Suprapubic skin (tissue), 3 donors: ENCODE measurements at regions not wholly inside any gene's neighbourhood (a gene's known extent, or its start where the extent isn't known, plus 50 kb on each side); places are given as distances from the start of the nearest gene placed in this dataset.

ENCODE experiments used
- POLR2A ChIP-seq, 2 donors: fragments of 450-650 bp; IDR thresholded peaks; one replicate each; pipeline ENCODE4 v1.6.1; 2017; ENCODE audit warnings: antibody characterized with exemption in 2 of 2, mild to moderate bottlenecking in 2 of 2, moderate library complexity in 2 of 2
- TF ChIP-seq, protein P1 (sequence below), 2 donors: fragments of 200-600 bp in 1 of 2; fragments of 450-650 bp in 1 of 2; sonication (generic) in 1 of 2; IDR thresholded peaks; one replicate each; pipeline ENCODE4 v1.5.1; 2016 to 2019; ENCODE audit warnings: antibody characterized with exemption in 2 of 2, mild to moderate bottlenecking in 1 of 2, moderate library complexity in 1 of 2

DNA sequence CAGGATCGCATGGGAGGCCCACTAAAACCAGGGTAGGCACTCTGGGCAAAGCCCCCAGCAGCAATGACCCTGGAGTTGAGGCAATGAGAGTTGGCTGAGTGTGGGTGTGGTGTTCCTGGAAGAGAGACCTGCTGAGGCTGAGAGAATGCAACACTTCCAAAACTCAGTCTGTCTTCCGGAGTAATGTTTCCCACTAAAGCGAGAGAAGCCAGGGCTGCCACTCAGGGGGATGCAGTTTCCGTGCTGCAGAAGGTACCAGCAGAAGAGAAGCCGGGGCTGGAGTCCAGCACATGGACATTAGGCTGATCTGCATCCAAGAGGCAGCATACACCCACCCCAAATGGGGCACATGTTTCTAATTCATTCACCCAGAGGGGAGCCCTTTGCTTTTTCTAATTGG lies 127.2 kb upstream of the ARHGAP28 start:
- no peak for TF ChIP-seq POLR2A (IDR thresholded peaks at IDR 0.05)
- TF ChIP-seq, protein P1, sequence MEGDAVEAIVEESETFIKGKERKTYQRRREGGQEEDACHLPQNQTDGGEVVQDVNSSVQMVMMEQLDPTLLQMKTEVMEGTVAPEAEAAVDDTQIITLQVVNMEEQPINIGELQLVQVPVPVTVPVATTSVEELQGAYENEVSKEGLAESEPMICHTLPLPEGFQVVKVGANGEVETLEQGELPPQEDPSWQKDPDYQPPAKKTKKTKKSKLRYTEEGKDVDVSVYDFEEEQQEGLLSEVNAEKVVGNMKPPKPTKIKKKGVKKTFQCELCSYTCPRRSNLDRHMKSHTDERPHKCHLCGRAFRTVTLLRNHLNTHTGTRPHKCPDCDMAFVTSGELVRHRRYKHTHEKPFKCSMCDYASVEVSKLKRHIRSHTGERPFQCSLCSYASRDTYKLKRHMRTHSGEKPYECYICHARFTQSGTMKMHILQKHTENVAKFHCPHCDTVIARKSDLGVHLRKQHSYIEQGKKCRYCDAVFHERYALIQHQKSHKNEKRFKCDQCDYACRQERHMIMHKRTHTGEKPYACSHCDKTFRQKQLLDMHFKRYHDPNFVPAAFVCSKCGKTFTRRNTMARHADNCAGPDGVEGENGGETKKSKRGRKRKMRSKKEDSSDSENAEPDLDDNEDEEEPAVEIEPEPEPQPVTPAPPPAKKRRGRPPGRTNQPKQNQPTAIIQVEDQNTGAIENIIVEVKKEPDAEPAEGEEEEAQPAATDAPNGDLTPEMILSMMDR (IDR thresholded peaks at IDR 0.05) = no peak
